IPS-20b (cell line): ENCODE measurements at regions not wholly inside any gene's neighbourhood (a gene's known extent, or its start where the extent isn't known, plus 50 kb on each side); places are given as distances from the start of the nearest gene placed in this dataset.

Source experiments
- H3K27ac ChIP-seq: one replicate; pipeline ENCODE4 v1.5.1; 2013; ENCODE audit warnings: low read length
- H3K27me3 ChIP-seq: 2 replicates; pipeline ENCODE4 v1.6.1; 2013; ENCODE audit warnings: mild to moderate bottlenecking, low read length, inconsistent platforms; ENCODE audit not compliant: insufficient read depth
- H3K36me3 ChIP-seq: 2 replicates; pipeline ENCODE4 v1.6.1; 2013; ENCODE audit warnings: low read depth, mild to moderate bottlenecking, inconsistent platforms, low read length, moderate library complexity; ENCODE audit not compliant: insufficient read depth
- H3K4me1 ChIP-seq: 2 replicates; pipeline ENCODE4 v1.6.1; 2013; ENCODE audit warnings: mild to moderate bottlenecking, control low read depth, inconsistent platforms, low read length, moderate library complexity; ENCODE audit not compliant: insufficient read depth
- H3K4me3 ChIP-seq: 2 replicates; pipeline ENCODE4 v1.5.1; 2013; ENCODE audit warnings: mild to moderate bottlenecking, low read length, inconsistent platforms
- H3K9ac ChIP-seq: 2 replicates; pipeline ENCODE4 v1.6.1; 2013; ENCODE audit warnings: low read depth, mild to moderate bottlenecking, inconsistent platforms, low read length, moderate library complexity
- H3K9me3 ChIP-seq: 2 replicates; pipeline ENCODE4 v1.6.1; 2013; ENCODE audit warnings: mild to moderate bottlenecking, low read depth, low read length, inconsistent platforms; ENCODE audit not compliant: insufficient read depth

GRCh38 chr9:14383294-14383693 is 69.4 kb upstream of the NFIB start:
- Histone ChIP-seq H3K4me3 (no peak overlapping the region), H3K27ac (no peak overlapping the region), H3K36me3 (no peaks in the 10 kb centered on the region), H3K9ac (no peak overlapping the region), H3K4me1 (peaks cover 3% of the 10 kb centered on the region; the same call in 1 of the 2 replicates), H3K27me3 (no peaks in the 10 kb centered on the region), H3K9me3 (no peaks in the 10 kb centered on the region)

- no peak overlapping the region for H3K4me3 ChIP-seq
- peaks cover 3% of the 10 kb centered on the region; the same call in 1 of the 2 replicates for H3K4me1 ChIP-seq
- no peak overlapping the region for H3K9ac ChIP-seq
- H3K27me3 ChIP-seq, result no peaks in the 10 kb centered on the region
- H3K9me3 ChIP-seq, result peaks cover 7% of the 10 kb centered on the region; the same call in 1 of the 2 replicates
- no peaks in the 10 kb centered on the region for H3K36me3 ChIP-seq
- H3K27ac ChIP-seq, result no peak overlapping the region
Observed at GRCh38 chr9:14380061-14380836, 66.3 kb upstream of the NFIB start.

GRCh38 chr9:14379280-14379679 is 65.3 kb upstream of the NFIB start:
- H3K36me3 ChIP-seq, result no peaks in the 10 kb centered on the region
- no peak overlapping the region for H3K27ac ChIP-seq
- H3K27me3 ChIP-seq, result no peaks in the 10 kb centered on the region
- no peak overlapping the region for H3K9ac ChIP-seq
- H3K9me3 ChIP-seq, result peaks cover 7% of the 10 kb centered on the region; the same call in 1 of the 2 replicates
- peaks cover 3% of the 10 kb centered on the region; the same call in 1 of the 2 replicates for H3K4me1 ChIP-seq
- H3K4me3 ChIP-seq, result no peak overlapping the region

GRCh38 chr9:14373706-14374105 is 59.8 kb upstream of the NFIB start:
- no peak overlapping the region for H3K27ac ChIP-seq
- H3K4me3 ChIP-seq, result no peak overlapping the region
- no peaks in the 10 kb centered on the region for H3K27me3 ChIP-seq
- peaks cover 7% of the 10 kb centered on the region; the same call in 1 of the 2 replicates for H3K9me3 ChIP-seq
- H3K9ac ChIP-seq, result no peak overlapping the region
- H3K4me1 ChIP-seq, result peaks cover 17% of the 10 kb centered on the region; the same call in 1 of the 2 replicates
- no peaks in the 10 kb centered on the region for H3K36me3 ChIP-seq

- Histone ChIP-seq H3K4me1 (peaks cover 17% of the 10 kb centered on the region; the same call in 1 of the 2 replicates), H3K9ac (no peak overlapping the region), H3K27me3 (no peaks in the 10 kb centered on the region), H3K27ac (no peak overlapping the region), H3K36me3 (no peaks in the 10 kb centered on the region), H3K9me3 (peaks cover 7% of the 10 kb centered on the region; the same call in 1 of the 2 replicates), H3K4me3 (0 out of 2 replicates have a peak overlapping the region, but pooled peaks have one; percentile 0)
Observed at GRCh38 chr9:14373336-14373666, 59.4 kb upstream of the NFIB start.

- H3K27me3 ChIP-seq, result no peaks in the 10 kb centered on the region
- peaks cover 7% of the 10 kb centered on the region; the same call in 1 of the 2 replicates for H3K9me3 ChIP-seq
- H3K36me3 ChIP-seq, result no peaks in the 10 kb centered on the region
- peaks cover 17% of the 10 kb centered on the region; the same call in 1 of the 2 replicates for H3K4me1 ChIP-seq
- H3K4me3 ChIP-seq, result 0 out of 2 replicates have a peak overlapping the region, but pooled peaks have one; percentile 0
- no peak overlapping the region for H3K27ac ChIP-seq
- H3K9ac ChIP-seq, result no peak overlapping the region
Observed at GRCh38 chr9:14372437-14373335, 58.7 kb upstream of the NFIB start.

- no peak overlapping the region for H3K27ac ChIP-seq
- H3K36me3 ChIP-seq, result no peaks in the 10 kb centered on the region
- H3K4me3 ChIP-seq, result no peak overlapping the region
- H3K27me3 ChIP-seq, result no peaks in the 10 kb centered on the region
- H3K9me3 ChIP-seq, result no peaks in the 10 kb centered on the region
- no peak overlapping the region for H3K9ac ChIP-seq
- H3K4me1 ChIP-seq, result peaks cover 17% of the 10 kb centered on the region; the same call in 1 of the 2 replicates
Observed at GRCh38 chr9:14369011-14369410, 55.1 kb upstream of the NFIB start.

GRCh38 chr9:14366076-14366475 is 52.1 kb upstream of the NFIB start:
- no peak overlapping the region for H3K4me3 ChIP-seq
- no peaks in the 10 kb centered on the region for H3K27me3 ChIP-seq
- H3K9ac ChIP-seq, result no peak overlapping the region
- H3K36me3 ChIP-seq, result no peaks in the 10 kb centered on the region
- H3K9me3 ChIP-seq, result no peaks in the 10 kb centered on the region
- no peak overlapping the region for H3K27ac ChIP-seq
- peaks cover 9% of the 10 kb centered on the region; the same call in 1 of the 2 replicates for H3K4me1 ChIP-seq

- Histone ChIP-seq H3K9me3 (no peaks in the 10 kb centered on the region), H3K36me3 (no peaks in the 10 kb centered on the region), H3K4me3 (no peak overlapping the region), H3K27me3 (no peaks in the 10 kb centered on the region), H3K27ac (no peak overlapping the region), H3K4me1 (peaks cover 11% of the 10 kb centered on the region; the same call in 1 of the 2 replicates), H3K9ac (no peak overlapping the region)
Observed at GRCh38 chr9:14365670-14366069, 51.7 kb upstream of the NFIB start.
